ENCODE measurements at regions not wholly inside any gene's neighbourhood (a gene's known extent, or its start where the extent isn't known, plus 50 kb on each side); places are given as distances from the start of the nearest gene placed in this dataset.
"Not testable (repeated sequence)": the region's sequence is repeated elsewhere in the genome, so short reads cannot be mapped to it uniquely, and the experiment has no call there.

DNA sequence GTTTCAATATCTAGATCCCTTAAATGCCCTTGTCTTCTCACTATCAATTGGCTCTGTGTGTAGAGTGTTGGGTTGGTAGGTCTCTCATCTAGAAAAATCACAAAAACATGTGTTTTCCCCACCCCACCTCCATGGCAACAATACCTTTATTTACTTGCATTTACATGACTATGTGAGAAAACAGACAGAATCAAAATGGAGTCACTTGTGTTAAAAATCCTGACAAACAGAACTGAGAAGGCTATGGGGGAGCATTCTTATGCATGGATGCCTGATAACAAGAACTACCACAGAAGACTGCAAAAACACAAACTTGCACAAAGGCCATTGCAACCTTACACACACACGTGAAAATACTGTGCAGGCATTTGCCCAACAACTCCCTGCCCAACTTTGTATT lies 1352.9 kb upstream of the CDH9 start:
- FAIRE-seq (no peak), DNase-seq (ENCODE audit: low read depth, low spot score) (no peak)
- no peaks in the 10 kb centered on the region for H3K9me1 ChIP-seq (replicated peaks; ENCODE audit: control insufficient read depth, extremely low read depth, insufficient read depth, low read length)
- no peaks in the 10 kb centered on the region for H3K36me3 ChIP-seq (ENCODE audit: control insufficient read depth in 2 of 2, extremely low read depth in 1 of 2, insufficient read depth in 2 of 2, low read length in 2 of 2)
- no peaks in the 10 kb centered on the region for H3K79me2 ChIP-seq (ENCODE audit: control insufficient read depth, insufficient read depth, low read length)
- H3K27me3 ChIP-seq (ENCODE audit: control insufficient read depth in 2 of 2, insufficient read depth in 2 of 2, low read length in 2 of 2) = no peaks in the 10 kb centered on the region
- H2AFZ ChIP-seq (ENCODE audit: low read depth, low read length) = no peak overlapping the region
- H3K4me3 ChIP-seq (replicated peaks in 1 of 3; ENCODE audit: insufficient read depth in 1 of 3, low read depth in 1 of 3, low read length in 3 of 3) = no peak overlapping the region
- intact Hi-C loops (cut with micrococcal nuclease) (no loop called here), dilution Hi-C loops (cut with MboI; ENCODE audit: extremely low pct_ligation_motif_present, low sequenced_read_pairs) (no loop called here)
- POLR2A ChIA-PET = no interaction called here
- no peaks in the 10 kb centered on the region for H3K4me1 ChIP-seq (ENCODE audit: control insufficient read depth, extremely low read depth, insufficient read depth, low read length)
- no peak overlapping the region for H3K27ac ChIP-seq (ENCODE audit: insufficient read depth, low read depth, low read length)
- BruUV-seq (replicated peaks) = no TSS peak
- no peaks in the 10 kb centered on the region for H4K20me1 ChIP-seq (replicated peaks; ENCODE audit: control insufficient read depth, extremely low read depth, insufficient read depth, low read length)
- H3K4me2 ChIP-seq (ENCODE audit: insufficient read depth, low read length) = no peak overlapping the region
- H3K9me3 ChIP-seq (replicated peaks; ENCODE audit: control insufficient read depth, insufficient read depth, low read length) = no peaks in the 10 kb centered on the region
- H3K9ac ChIP-seq (replicated peaks; ENCODE audit: extremely low read depth, insufficient read depth, low read length) = no peak overlapping the region
- CTCF ChIA-PET = no interaction called here
- TF ChIP-seq FOS (IDR thresholded peaks at IDR 0.05; ENCODE audit: borderline replicate concordance, insufficient read depth, low read length) (no peak), MYC (IDR thresholded peaks at IDR 0.05; ENCODE audit: low read depth, low read length) (no peak), POLR2AphosphoS5 (IDR thresholded peaks at IDR 0.05; ENCODE audit: insufficient read depth, low read depth, low read length) (no peak)

DNA sequence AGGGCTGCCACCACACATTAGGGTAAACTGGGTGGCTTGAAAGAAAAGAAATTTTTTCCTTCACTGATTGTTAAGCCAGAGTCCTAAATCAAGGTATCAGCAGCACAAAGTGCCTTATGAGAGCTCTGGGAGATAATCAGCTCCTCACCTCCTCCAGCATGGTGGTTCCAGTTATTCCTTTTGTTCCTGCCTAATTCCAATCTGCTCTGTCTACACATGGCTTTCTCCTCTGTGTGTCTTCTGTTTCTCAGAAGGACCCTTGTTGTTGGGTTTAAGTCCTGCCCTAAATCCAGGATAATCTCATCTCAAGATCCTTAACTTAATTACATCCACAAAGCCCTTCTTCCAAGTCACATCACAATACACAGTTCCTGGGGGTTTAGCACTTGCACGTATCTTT lies 1352.0 kb upstream of the CDH9 start:
- Histone ChIP-seq H3K27me3 (ENCODE audit: control insufficient read depth in 2 of 2, insufficient read depth in 2 of 2, low read length in 2 of 2) (no peaks in the 10 kb centered on the region), H3K27ac (ENCODE audit: insufficient read depth, low read depth, low read length) (no peak overlapping the region), H3K79me2 (ENCODE audit: control insufficient read depth, insufficient read depth, low read length) (no peaks in the 10 kb centered on the region), H3K9me1 (replicated peaks; ENCODE audit: control insufficient read depth, extremely low read depth, insufficient read depth, low read length) (no peaks in the 10 kb centered on the region), H4K20me1 (replicated peaks; ENCODE audit: control insufficient read depth, extremely low read depth, insufficient read depth, low read length) (no peaks in the 10 kb centered on the region), H3K9ac (replicated peaks; ENCODE audit: extremely low read depth, insufficient read depth, low read length) (no peak overlapping the region), H3K36me3 (ENCODE audit: control insufficient read depth in 2 of 2, extremely low read depth in 1 of 2, insufficient read depth in 2 of 2, low read length in 2 of 2) (no peaks in the 10 kb centered on the region), H3K9me3 (replicated peaks; ENCODE audit: control insufficient read depth, insufficient read depth, low read length) (no peaks in the 10 kb centered on the region), H3K4me2 (ENCODE audit: insufficient read depth, low read length) (no peak overlapping the region), H2AFZ (ENCODE audit: low read depth, low read length) (no peak overlapping the region), H3K4me1 (ENCODE audit: control insufficient read depth, extremely low read depth, insufficient read depth, low read length) (no peaks in the 10 kb centered on the region), H3K4me3 (replicated peaks in 1 of 3; ENCODE audit: insufficient read depth in 1 of 3, low read depth in 1 of 3, low read length in 3 of 3) (no peak overlapping the region)
- TF ChIP-seq, protein P1, sequence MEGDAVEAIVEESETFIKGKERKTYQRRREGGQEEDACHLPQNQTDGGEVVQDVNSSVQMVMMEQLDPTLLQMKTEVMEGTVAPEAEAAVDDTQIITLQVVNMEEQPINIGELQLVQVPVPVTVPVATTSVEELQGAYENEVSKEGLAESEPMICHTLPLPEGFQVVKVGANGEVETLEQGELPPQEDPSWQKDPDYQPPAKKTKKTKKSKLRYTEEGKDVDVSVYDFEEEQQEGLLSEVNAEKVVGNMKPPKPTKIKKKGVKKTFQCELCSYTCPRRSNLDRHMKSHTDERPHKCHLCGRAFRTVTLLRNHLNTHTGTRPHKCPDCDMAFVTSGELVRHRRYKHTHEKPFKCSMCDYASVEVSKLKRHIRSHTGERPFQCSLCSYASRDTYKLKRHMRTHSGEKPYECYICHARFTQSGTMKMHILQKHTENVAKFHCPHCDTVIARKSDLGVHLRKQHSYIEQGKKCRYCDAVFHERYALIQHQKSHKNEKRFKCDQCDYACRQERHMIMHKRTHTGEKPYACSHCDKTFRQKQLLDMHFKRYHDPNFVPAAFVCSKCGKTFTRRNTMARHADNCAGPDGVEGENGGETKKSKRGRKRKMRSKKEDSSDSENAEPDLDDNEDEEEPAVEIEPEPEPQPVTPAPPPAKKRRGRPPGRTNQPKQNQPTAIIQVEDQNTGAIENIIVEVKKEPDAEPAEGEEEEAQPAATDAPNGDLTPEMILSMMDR (IDR thresholded peaks at IDR 0.05; ENCODE audit: extremely low read depth in 1 of 2, insufficient read depth in 1 of 2, low read depth in 1 of 2, low read length in 2 of 2) = no peak
- no peak for TF ChIP-seq POLR2AphosphoS5 (IDR thresholded peaks at IDR 0.05; ENCODE audit: insufficient read depth, low read depth, low read length)
- no peak for TF ChIP-seq POLR2A (IDR thresholded peaks at IDR 0.05; ENCODE audit: low read depth, low read length)
- no peak for TF ChIP-seq FOS (IDR thresholded peaks at IDR 0.05; ENCODE audit: borderline replicate concordance, insufficient read depth, low read length)
- TF ChIP-seq, protein P2, sequence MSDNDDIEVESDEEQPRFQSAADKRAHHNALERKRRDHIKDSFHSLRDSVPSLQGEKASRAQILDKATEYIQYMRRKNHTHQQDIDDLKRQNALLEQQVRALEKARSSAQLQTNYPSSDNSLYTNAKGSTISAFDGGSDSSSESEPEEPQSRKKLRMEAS (IDR thresholded peaks at IDR 0.05; ENCODE audit: insufficient read depth, insufficient read length) = no peak
- no peak for TF ChIP-seq EZH2 (IDR thresholded peaks at IDR 0.05; ENCODE audit: borderline replicate concordance, low read depth, low read length, severe bottlenecking)
- TF ChIP-seq JUN (IDR thresholded peaks at IDR 0.05; ENCODE audit: borderline replicate concordance, insufficient read depth, insufficient read length, low read depth) = no peak
- TF ChIP-seq MYC (IDR thresholded peaks at IDR 0.05; ENCODE audit: low read depth, low read length) = no peak
- no peak for TF ChIP-seq GATA2 (IDR thresholded peaks at IDR 0.05; ENCODE audit: insufficient read depth, insufficient read length, low read depth, low read length)
- ChIA-PET POLR2A (no interaction called here), CTCF (no interaction called here)
- dilution Hi-C loops (cut with MboI; ENCODE audit: extremely low pct_ligation_motif_present, low sequenced_read_pairs) = no loop called here
- DNase-seq (ENCODE audit: low read depth, low spot score) (no peak), FAIRE-seq (no peak)
- BruUV-seq (replicated peaks) = no TSS peak
- intact Hi-C loops (cut with micrococcal nuclease) = no loop called here

DNA sequence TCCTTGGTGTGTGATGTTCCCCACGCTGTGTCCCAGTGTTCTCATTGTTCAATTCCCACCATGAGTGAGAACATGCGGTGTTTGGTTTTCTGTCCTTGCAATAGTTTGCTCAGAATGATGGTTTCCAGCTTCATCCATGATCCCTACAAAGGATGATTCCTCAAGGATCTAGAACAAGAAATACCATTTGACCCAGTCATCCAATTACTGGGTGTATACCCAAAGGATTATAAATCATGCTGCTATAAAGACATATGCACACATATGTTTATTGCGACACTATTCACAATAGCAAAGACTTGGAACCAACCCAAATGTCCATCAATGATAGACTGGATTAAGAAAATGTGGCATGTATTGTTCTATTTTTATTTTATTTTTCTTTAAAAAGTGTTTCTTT lies 1351.3 kb upstream of the CDH9 start:
- POLR2A ChIA-PET, FAIRE-seq: not testable (repeated sequence)

More for the DNA sequence above, 1351.3 kb upstream of the CDH9 start:
- BruUV-seq (replicated peaks); dilution Hi-C loops (cut with MboI; ENCODE audit: extremely low pct_ligation_motif_present, low sequenced_read_pairs); H3K9ac ChIP-seq (replicated peaks; ENCODE audit: extremely low read depth, insufficient read depth, low read length); H3K4me3 ChIP-seq (replicated peaks in 1 of 3; ENCODE audit: insufficient read depth in 1 of 3, low read depth in 1 of 3, low read length in 3 of 3); H4K20me1 ChIP-seq (replicated peaks; ENCODE audit: control insufficient read depth, extremely low read depth, insufficient read depth, low read length); H3K4me1 ChIP-seq (ENCODE audit: control insufficient read depth, extremely low read depth, insufficient read depth, low read length); H3K27me3 ChIP-seq (ENCODE audit: control insufficient read depth in 2 of 2, insufficient read depth in 2 of 2, low read length in 2 of 2); CTCF ChIA-PET; H2AFZ ChIP-seq (ENCODE audit: low read depth, low read length); H3K9me1 ChIP-seq (replicated peaks; ENCODE audit: control insufficient read depth, extremely low read depth, insufficient read depth, low read length); H3K79me2 ChIP-seq (ENCODE audit: control insufficient read depth, insufficient read depth, low read length); H3K27ac ChIP-seq (ENCODE audit: insufficient read depth, low read depth, low read length); intact Hi-C loops (cut with micrococcal nuclease); DNase-seq (ENCODE audit: low read depth, low spot score); H3K9me3 ChIP-seq (replicated peaks; ENCODE audit: control insufficient read depth, insufficient read depth, low read length); H3K4me2 ChIP-seq (ENCODE audit: insufficient read depth, low read length); H3K36me3 ChIP-seq (ENCODE audit: control insufficient read depth in 2 of 2, extremely low read depth in 1 of 2, insufficient read depth in 2 of 2, low read length in 2 of 2): not testable (repeated sequence)

Measured in endothelial cell of umbilical vein (primary cell).